HUES6 (cell line): ENCODE measurements at regions not wholly inside any gene's neighbourhood (a gene's known extent, or its start where the extent isn't known, plus 50 kb on each side); places are given as distances from the start of the nearest gene placed in this dataset.

Experiments used
- H3K27ac ChIP-seq: 2 replicates; pipeline ENCODE4 v1.7.0; 2013; ENCODE audit warnings: low read depth, mild to moderate bottlenecking, low read length, inconsistent platforms
- H3K27me3 ChIP-seq: 2 replicates; pipeline ENCODE4 v1.6.1; 2013; ENCODE audit warnings: low read length; ENCODE audit not compliant: control insufficient read depth, insufficient read depth
- H3K36me3 ChIP-seq: 2 replicates; pipeline ENCODE4 v1.6.1; 2013; ENCODE audit warnings: low read length; ENCODE audit not compliant: control insufficient read depth, insufficient read depth
- H3K4me1 ChIP-seq: 2 replicates; pipeline ENCODE4 v1.6.1; 2013; ENCODE audit warnings: low read length; ENCODE audit not compliant: control insufficient read depth, insufficient read depth
- H3K4me3 ChIP-seq: 2 replicates; pipeline ENCODE4 v1.5.1; 2013; ENCODE audit warnings: low read depth, low read length
- H3K9ac ChIP-seq: one replicate; pipeline ENCODE4 v1.6.1; 2013; ENCODE audit warnings: mild to moderate bottlenecking, low read length
- H3K9me3 ChIP-seq: 2 replicates; pipeline ENCODE4 v1.6.1; 2013; ENCODE audit warnings: low read depth, low read length; ENCODE audit not compliant: control insufficient read depth, insufficient read depth

DNA sequence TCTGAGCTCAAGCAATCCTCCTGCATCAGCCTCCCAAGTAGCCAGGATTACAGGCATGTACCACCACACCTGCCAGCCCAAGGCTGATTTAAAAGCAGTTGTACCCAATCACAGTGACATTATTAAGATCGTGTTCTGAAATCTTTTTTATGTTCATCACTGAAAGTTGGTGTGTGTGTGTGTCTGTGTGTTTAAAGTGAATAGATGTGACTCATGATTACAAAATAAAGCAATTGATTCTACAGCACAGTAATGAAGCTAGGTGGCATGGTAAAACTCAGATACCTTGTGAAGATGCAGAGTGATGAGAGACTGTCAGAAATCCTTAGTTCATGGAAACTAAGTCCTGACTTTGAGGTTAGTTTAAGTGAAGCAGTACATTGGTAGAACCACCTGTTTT is 74.2 kb upstream of the ATP2B1 start:
- H3K9me3 ChIP-seq: peaks cover 32% of the 10 kb centered on the region
- no peaks in the 10 kb centered on the region for H3K36me3 ChIP-seq
- H3K27me3 ChIP-seq: no peaks in the 10 kb centered on the region
- no peak overlapping the region for H3K9ac ChIP-seq
- no peak overlapping the region for H3K27ac ChIP-seq
- H3K4me3 ChIP-seq: no peak overlapping the region
- H3K4me1 ChIP-seq: no peaks in the 10 kb centered on the region

DNA sequence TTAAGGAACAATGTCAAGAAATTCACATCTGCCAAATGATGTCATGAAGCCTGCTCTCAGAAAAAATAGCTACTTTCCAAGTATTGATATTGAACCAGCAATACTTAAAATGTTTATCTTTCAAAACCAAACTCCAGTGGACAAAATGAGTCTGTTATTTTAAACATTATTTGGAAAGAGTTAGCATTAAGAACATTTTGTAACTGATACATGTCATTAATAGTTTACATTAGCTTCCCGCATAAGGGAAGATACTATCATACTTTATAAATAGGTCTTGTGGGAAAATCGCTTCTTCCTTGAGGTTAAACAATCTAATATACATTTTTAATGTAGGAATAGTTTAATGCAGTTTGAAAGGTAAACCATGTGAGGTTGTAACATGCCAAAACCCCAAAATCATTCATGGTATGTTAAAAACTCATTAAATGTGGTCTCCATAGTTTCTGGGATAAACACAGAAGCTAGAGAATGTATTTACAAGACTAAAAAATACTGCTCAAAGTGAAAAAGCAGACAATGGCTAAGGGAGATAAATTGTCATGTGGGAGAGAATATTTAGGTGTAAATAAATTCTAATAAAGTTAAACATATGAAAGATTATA is 73.4 kb upstream of the ATP2B1 start:
- Histone ChIP-seq H3K9ac (no peak overlapping the region), H3K27me3 (no peaks in the 10 kb centered on the region), H3K36me3 (no peaks in the 10 kb centered on the region), H3K27ac (no peak overlapping the region), H3K4me1 (no peaks in the 10 kb centered on the region), H3K4me3 (no peak overlapping the region), H3K9me3 (peaks cover 26% of the 10 kb centered on the region)

DNA sequence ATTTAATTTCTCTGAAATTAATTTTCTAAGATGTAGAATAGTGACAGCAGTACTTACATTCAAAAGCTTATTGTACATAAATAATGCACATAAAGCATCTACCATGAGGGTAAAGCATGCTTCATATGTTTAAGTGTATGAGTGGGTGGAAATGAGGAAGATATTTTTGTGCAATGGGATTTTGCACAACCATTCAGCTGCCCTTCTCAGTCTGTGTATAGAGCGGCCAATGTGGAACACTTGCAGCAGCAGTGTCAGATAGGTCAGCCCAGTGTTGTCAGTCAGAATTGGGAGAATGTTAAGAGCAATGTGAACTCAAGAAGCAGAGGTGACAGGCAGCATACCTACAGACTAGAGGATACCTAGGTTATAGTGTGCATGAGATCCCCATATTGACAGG is 72.5 kb upstream of the ATP2B1 start:
- Histone ChIP-seq H3K36me3 (no peaks in the 10 kb centered on the region), H3K27me3 (no peaks in the 10 kb centered on the region), H3K4me1 (no peaks in the 10 kb centered on the region), H3K9ac (no peak overlapping the region), H3K27ac (no peak overlapping the region), H3K4me3 (no peak overlapping the region), H3K9me3 (peaks cover 17% of the 10 kb centered on the region)

DNA sequence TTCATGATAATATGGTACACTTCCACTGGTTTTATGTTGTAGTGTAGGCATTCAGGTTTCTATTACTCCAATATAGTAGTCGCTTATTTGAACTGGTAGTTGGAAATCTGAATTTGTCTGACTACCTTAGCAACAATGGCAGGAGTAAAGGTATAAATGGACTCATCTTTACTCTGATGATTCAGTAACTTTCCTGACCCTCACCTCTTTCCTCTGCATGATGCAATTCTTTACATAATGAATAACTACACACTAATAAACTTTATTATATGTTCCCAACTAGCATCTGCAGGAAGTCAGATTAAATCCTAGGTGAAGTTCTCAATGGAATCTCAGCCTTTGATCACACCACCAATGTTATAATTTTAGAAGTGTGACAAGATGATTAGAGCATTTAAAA is 70.5 kb upstream of the ATP2B1 start:
- Histone ChIP-seq H3K9me3 (no peaks in the 10 kb centered on the region), H3K9ac (no peak overlapping the region), H3K36me3 (no peaks in the 10 kb centered on the region), H3K27ac (no peak overlapping the region), H3K4me1 (no peaks in the 10 kb centered on the region), H3K4me3 (no peak overlapping the region), H3K27me3 (no peaks in the 10 kb centered on the region)

DNA sequence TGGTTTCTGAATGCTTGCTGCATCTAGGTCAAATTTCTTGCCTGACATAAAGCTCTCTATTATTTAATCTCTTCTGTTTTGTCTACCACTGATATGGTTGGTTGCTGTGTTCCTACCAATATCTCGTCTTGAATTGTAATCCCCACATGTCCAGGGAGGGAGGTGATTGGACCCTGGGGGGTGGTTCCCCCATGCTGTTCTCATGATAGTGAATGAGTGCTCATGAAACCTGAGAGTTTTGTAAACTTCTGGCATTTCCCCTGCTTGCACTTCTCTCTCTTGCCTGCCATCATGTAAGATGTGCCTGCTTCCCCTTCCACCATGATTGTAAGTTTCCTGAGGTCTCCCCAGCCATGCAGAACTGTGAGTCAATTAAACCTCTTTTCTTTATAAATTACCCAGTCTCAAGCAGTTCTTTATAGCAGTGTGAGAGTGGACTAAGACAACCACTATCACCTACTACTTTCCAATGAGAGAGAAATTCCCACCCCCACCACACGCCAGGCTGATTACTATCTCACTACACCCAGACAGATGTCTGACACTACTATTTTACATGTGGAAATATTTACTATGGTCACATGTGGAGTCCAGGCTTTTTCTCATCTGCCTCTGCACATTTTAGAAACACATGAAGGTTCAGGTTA is 69.2 kb upstream of the ATP2B1 start:
- Histone ChIP-seq H3K36me3 (no peaks in the 10 kb centered on the region), H3K9ac (no peak overlapping the region), H3K4me1 (no peaks in the 10 kb centered on the region), H3K27ac (no peak overlapping the region), H3K4me3 (no peak overlapping the region), H3K9me3 (no peaks in the 10 kb centered on the region; the same call in 1 of the 2 replicates), H3K27me3 (no peaks in the 10 kb centered on the region)

DNA sequence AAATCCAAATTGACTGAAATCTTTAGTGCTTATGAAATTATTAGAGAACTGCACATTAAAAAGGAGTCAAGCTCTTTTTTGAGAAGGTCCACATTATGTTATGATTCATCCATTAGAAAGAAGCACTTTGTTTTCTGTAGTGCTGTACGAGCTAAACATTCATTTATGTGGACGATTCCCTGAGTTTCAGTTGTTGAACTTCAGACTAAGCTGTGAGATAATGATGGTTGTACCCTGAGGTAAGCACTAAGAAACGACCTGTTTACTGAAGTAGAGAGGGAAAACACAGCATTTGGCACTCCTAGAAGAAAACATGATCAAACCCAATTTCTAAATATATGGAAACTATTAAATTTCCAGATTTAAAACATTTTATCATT is 67.3 kb upstream of the ATP2B1 start:
- no peaks in the 10 kb centered on the region for H3K4me1 ChIP-seq
- no peak overlapping the region for H3K9ac ChIP-seq
- no peaks in the 10 kb centered on the region for H3K36me3 ChIP-seq
- H3K27me3 ChIP-seq: no peaks in the 10 kb centered on the region
- H3K27ac ChIP-seq: no peak overlapping the region
- H3K9me3 ChIP-seq: no peaks in the 10 kb centered on the region; the same call in 1 of the 2 replicates
- H3K4me3 ChIP-seq: no peak overlapping the region

DNA sequence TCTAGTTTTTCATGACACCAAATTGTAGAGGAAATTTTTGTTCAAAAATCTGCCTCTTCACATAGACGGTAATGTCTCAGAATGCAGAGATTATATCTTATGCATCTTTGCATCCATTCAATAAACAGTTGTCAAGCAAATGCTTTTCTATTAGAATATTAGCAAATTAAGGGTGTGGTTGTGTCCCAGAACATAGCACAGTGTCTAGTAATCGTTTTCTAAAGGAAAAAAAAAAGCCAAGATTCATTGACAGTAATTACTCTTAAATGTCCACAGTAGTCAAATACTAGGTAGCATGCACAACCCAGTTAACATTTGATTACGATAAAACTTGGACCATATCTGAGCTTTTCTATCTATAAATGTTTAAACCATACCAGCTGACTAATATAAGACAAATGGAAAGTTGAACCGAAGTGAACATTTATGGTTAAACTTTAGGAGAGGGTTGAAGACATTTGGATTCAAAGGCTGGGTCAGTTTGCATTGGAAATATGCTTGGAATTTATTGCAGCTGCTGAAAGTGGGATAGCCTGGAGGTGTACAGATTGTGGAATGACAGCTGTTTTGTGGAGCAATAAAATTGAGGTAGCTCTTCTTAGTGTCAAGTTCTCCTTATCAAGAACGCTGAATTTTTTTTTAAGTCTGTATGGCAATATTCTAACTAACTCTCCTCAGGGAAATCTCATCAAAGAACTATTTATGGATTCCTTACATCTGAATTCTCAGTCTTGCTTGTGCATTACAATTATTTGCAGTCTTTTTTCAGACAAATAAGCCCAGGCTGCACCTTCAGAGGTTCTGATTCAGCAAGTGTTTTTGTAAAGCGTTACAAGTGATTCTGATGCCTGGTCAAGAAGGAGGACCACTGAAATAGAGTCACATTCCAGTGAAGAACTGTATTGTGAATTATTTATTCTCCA is 66.7 kb upstream of the ATP2B1 start:
- Histone ChIP-seq H3K4me1 (no peaks in the 10 kb centered on the region), H3K9ac (no peak overlapping the region), H3K36me3 (no peaks in the 10 kb centered on the region), H3K27ac (no peak overlapping the region), H3K27me3 (no peaks in the 10 kb centered on the region), H3K9me3 (no peaks in the 10 kb centered on the region; the same call in 1 of the 2 replicates), H3K4me3 (no peak overlapping the region)

DNA sequence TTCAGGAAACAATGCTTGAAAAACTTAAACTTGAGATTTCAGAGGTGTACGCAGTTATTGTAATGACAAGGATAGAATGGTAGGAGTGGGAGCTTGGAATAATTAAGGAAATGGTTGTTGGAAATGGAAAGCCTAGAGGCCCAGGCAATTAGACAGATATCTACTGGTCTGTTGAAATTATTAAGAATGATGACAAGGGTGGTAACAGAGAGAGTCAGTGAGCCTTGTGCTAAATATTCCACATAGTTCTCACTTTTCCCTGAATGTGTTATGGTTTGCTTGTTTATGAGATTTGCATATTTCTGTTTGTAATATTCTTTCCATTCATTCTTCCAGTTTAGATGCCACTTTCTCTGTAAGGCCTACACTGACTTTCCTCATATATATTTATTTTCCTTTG is 66.0 kb upstream of the ATP2B1 start:
- no peaks in the 10 kb centered on the region; the same call in 1 of the 2 replicates for H3K9me3 ChIP-seq
- H3K36me3 ChIP-seq: no peaks in the 10 kb centered on the region

DNA sequence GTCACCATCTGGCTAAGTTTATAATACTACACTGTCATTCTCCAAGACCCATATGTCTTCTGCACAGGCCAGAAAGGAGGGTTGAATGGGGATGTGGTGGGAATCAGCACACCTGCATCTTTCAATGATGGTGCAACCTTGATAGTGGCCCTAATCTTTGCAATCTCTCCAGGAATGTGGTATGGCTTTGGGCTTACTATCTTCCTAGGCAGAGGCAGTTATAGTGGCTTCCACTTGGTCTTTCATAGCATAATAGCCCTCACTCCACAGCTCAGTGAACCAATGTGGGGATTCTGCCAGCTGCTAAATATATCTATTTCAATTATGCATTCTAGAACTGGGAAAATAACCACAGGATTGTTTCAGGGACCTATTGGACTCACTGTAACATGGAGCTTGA is 61.8 kb upstream of the ATP2B1 start:
- Histone ChIP-seq H3K4me3 (no peak overlapping the region), H3K36me3 (no peaks in the 10 kb centered on the region), H3K9ac (no peak overlapping the region), H3K9me3 (peaks cover 3% of the 10 kb centered on the region; the same call in 1 of the 2 replicates), H3K27ac (no peak overlapping the region), H3K4me1 (no peaks in the 10 kb centered on the region), H3K27me3 (no peaks in the 10 kb centered on the region)

More for the DNA sequence above, 66.0 kb upstream of the ATP2B1 start:
- H3K27me3 ChIP-seq: no peaks in the 10 kb centered on the region
- no peak overlapping the region for H3K27ac ChIP-seq
- H3K4me1 ChIP-seq: no peaks in the 10 kb centered on the region
- no peak overlapping the region for H3K9ac ChIP-seq
- no peak overlapping the region for H3K4me3 ChIP-seq

DNA sequence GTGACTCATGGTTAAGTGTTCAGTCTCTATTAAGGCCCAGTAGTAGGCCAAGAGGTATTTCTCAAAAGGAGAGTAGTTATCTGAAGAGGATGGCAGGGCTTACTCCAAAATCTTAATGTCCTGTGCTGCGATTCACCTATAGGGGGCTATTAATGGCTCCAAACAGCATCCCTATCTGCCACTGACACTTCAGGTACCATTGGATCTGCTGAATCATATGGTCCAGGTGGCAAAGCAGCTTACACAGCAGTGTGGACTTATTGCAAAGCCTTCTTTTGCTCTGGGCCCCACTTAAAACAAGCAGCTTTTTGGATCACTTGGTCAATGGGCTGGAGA is 60.8 kb upstream of the ATP2B1 start:
- Histone ChIP-seq H3K9ac (no peak overlapping the region), H3K9me3 (peaks cover 3% of the 10 kb centered on the region; the same call in 1 of the 2 replicates), H3K4me3 (no peak overlapping the region), H3K27ac (no peak overlapping the region), H3K27me3 (no peaks in the 10 kb centered on the region), H3K36me3 (no peaks in the 10 kb centered on the region), H3K4me1 (no peaks in the 10 kb centered on the region)
